VCaP (cell line): ENCODE measurements at regions not wholly inside any gene's neighbourhood (a gene's known extent, or its start where the extent isn't known, plus 50 kb on each side); places are given as distances from the start of the nearest gene placed in this dataset.

Source experiments
- H3K27ac ChIP-seq: fragments of 450-650 bp; 2 replicates; pipeline ENCODE4 v1.5.1; 2017
- CTCF ChIP-seq: fragments of 450-650 bp; conservative IDR thresholded peaks from 2 replicates; pipeline ENCODE4 v1.5.1; 2017; ENCODE audit warnings: mild to moderate bottlenecking, moderate library complexity

- no peak overlapping the region for H3K27ac ChIP-seq
- TF ChIP-seq CTCF, result no peak
Measured at GRCh38 chr9:78928625-78929405, 631.9 kb downstream of the PSAT1 start.

GRCh38 chr9:78930281-78930680, 633.4 kb downstream of the PSAT1 start:
- TF ChIP-seq CTCF, result no peak
- H3K27ac ChIP-seq, result no peak overlapping the region

GRCh38 chr9:78932849-78933627, 636.1 kb downstream of the PSAT1 start:
- TF ChIP-seq CTCF, result no peak
- H3K27ac ChIP-seq, result no peak overlapping the region

- H3K27ac ChIP-seq, result no peak overlapping the region
- no peak for TF ChIP-seq CTCF
Measured at GRCh38 chr9:78934880-78935279, 636.9 kb upstream of the TLE4 start.

DNA sequence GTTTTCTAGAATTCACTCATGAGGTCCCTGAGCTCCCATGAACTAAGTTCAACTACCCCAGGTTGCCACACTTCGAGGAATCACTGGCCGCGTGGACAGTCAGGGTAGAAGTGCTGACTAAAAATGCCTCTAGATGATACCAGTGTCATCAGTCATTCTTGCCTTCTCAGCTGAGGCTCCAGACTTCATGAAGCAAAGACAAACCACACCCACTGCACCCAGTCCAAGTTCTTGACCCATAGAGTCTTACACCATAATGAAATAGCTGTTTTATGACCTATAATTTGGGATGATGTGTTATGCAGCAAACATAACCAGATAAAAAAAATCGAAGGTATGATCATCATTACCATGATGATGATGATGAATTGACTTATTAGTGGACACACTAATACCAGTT, 632.9 kb upstream of the TLE4 start:
- no peak for TF ChIP-seq CTCF
- no peak overlapping the region for H3K27ac ChIP-seq

DNA sequence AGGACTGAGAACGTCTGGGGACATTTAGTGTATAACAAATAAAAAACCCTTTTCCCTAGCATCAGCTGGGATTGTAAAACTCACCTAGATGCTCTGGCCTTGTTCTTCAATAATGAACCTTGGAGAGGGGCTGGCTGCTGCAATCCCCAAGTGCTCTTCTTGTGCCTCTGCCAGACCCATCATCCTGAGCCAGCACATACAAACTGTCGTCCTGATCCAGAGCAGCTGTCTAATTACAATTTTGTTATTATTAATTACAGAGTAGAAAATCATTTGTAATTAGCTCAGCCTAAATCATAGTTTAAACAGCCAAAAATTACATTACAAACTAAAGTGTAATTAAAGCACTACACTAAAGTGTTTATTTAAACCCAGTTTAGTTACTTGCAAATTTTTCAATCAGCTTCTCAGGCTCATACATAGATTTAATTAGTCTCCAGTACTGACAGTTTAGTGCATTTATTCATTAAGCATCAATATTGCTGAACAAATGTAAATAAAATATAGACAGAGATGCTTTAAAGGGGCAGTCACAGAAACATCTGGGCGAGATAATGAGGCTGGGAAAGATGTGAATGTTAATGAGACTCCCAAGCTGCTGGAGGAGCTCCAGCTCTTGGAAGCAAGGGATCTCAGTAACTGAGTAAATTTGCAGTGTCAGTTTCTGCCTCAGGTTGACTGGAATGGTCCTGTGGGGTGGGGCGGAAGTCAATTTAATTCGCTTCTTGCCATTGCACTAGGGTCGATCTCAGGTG, 632.3 kb upstream of the TLE4 start:
- TF ChIP-seq CTCF, result no peak
- H3K27ac ChIP-seq, result no peak overlapping the region
